ENCODE measurements at regions not wholly inside any gene's neighbourhood (a gene's known extent, or its start where the extent isn't known, plus 50 kb on each side); places are given as distances from the start of the nearest gene placed in this dataset.

- TF ChIP-seq CTCF (IDR thresholded peaks at IDR 0.05; ENCODE audit: low read depth, low read length, missing input control) = no peak
- no peak for TF ChIP-seq SP1 (IDR thresholded peaks at IDR 0.05)
- TF ChIP-seq FOXA1 (IDR thresholded peaks at IDR 0.05) = no peak
- TF ChIP-seq ZBTB33 (IDR thresholded peaks at IDR 0.05) = no peak
- TF ChIP-seq MAX (IDR thresholded peaks at IDR 0.05) = no peak
- no peak for TF ChIP-seq EGR1 (IDR thresholded peaks at IDR 0.05; ENCODE audit: low read depth in 2 of 2)
- TF ChIP-seq RAD21 (IDR thresholded peaks at IDR 0.05) = no peak
- TF ChIP-seq YY1 (IDR thresholded peaks at IDR 0.05) = no peak
- no peak for TF ChIP-seq GABPA (IDR thresholded peaks at IDR 0.05 in 1 of 2, conservative IDR thresholded peaks at IDR 0.05 in 1 of 2)
These were observed 173.2 kb upstream of the MYL2 start for GRCh38 chr12:111093428-111094142.
